CD4-positive, alpha-beta memory T cell (primary cell): ENCODE measurements at regions not wholly inside any gene's neighbourhood (a gene's known extent, or its start where the extent isn't known, plus 50 kb on each side); places are given as distances from the start of the nearest gene placed in this dataset.

Experiments used
- CTCF ChIA-PET: fragments of 350-600 bp; sonication (Branson Sonifier 250); formaldehyde crosslinking; loops from one replicate; lab custom pipeline; 2021; ENCODE audit warnings: inconsistent platforms; ENCODE audit not compliant: partially characterized antibody; lab: Charles Lee
- POLR2A ChIA-PET: fragments of 350-600 bp; sonication (Branson Sonifier 250); formaldehyde crosslinking; loops from one replicate; lab custom pipeline; 2021; ENCODE audit not compliant: partially characterized antibody; lab: Charles Lee
- DNase-seq, 5 donors: peaks; one replicate each; pipeline versions ENCODE4 v3.0.0 to v3.0.0-alpha.2; 2020 to 2022; ENCODE audit warnings: mixed read lengths in 1 of 5
- H3K27ac ChIP-seq: one replicate; pipeline ENCODE4 v1.7.0; 2013; ENCODE audit warnings: low read depth, low read length
- H3K27me3 ChIP-seq: 2 replicates; pipeline ENCODE4 v1.7.0; 2013; ENCODE audit warnings: mild to moderate bottlenecking, low read length, moderate library complexity; ENCODE audit not compliant: insufficient read depth
- H3K36me3 ChIP-seq: 2 replicates; pipeline ENCODE4 v1.7.0; 2013; ENCODE audit warnings: mild to moderate bottlenecking, low read length, moderate library complexity; ENCODE audit not compliant: insufficient read depth
- H3K4me1 ChIP-seq: 2 replicates; pipeline ENCODE4 v1.7.0; 2013; ENCODE audit warnings: mild to moderate bottlenecking, low read length, moderate library complexity; ENCODE audit not compliant: insufficient read depth
- H3K4me3 ChIP-seq, 2 donors: one replicate each; pipeline ENCODE4 v1.7.0; 2013; ENCODE audit warnings: low read length in 2 of 2, mild to moderate bottlenecking in 1 of 2
- H3K9me3 ChIP-seq, 2 donors: one replicate each; pipeline ENCODE4 v1.7.0; 2013; ENCODE audit warnings: low read length in 2 of 2, control low read depth in 1 of 2; ENCODE audit not compliant: control insufficient read depth in 1 of 2
- H3K27ac Mint-ChIP-seq, 7 donors: one replicate each; pipeline ENCODE4 v1.8.0; 2020 to 2021; ENCODE audit warnings: mixed read lengths in 7 of 7, mild to moderate bottlenecking in 6 of 7, inconsistent platforms in 3 of 7, moderate library complexity in 3 of 7
- H3K27me3 Mint-ChIP-seq, 2 donors: one replicate each; pipeline ENCODE4 v1.8.0; 2020 to 2021; ENCODE audit warnings: mixed read lengths in 2 of 2
- H3K36me3 Mint-ChIP-seq, 2 donors: one replicate each; pipeline ENCODE4 v1.8.0; 2020 to 2021; ENCODE audit warnings: mixed read lengths in 2 of 2, inconsistent platforms in 1 of 2, mild to moderate bottlenecking in 1 of 2
- H3K4me1 Mint-ChIP-seq, 4 donors: one replicate each; pipeline ENCODE4 v1.8.0; 2020 to 2021; ENCODE audit warnings: mixed read lengths in 4 of 4, mild to moderate bottlenecking in 1 of 4
- H3K4me3 Mint-ChIP-seq, 8 donors: one replicate each; pipeline ENCODE4 v1.8.0; 2020 to 2021; ENCODE audit warnings: mixed read lengths in 8 of 8, mild to moderate bottlenecking in 7 of 8, moderate library complexity in 6 of 8, inconsistent platforms in 3 of 8
- H3K9me3 Mint-ChIP-seq, 8 donors: one replicate each; pipeline ENCODE4 v1.8.0; 2020 to 2021; ENCODE audit warnings: mixed read lengths in 8 of 8, mild to moderate bottlenecking in 5 of 8, inconsistent platforms in 3 of 8, moderate library complexity in 1 of 8
- intact Hi-C: fragments of 100-400 bp; cut with micrococcal nuclease; formaldehyde crosslinking; loops from one replicate; pipeline ENCODE4 v1.15.1; 2023

GRCh38 chr11:116478205-116478604 lies 294.6 kb downstream of the BUD13 start:
- DNase-seq, result no peak
- POLR2A ChIA-PET, result no interaction called here
- Histone ChIP-seq H3K4me1 (no peaks in the 10 kb centered on the region), H3K27ac (no peak overlapping the region), H3K4me3 (no peak overlapping the region), H3K27me3 (peaks cover 2% of the 10 kb centered on the region), H3K9me3 (no peaks in the 10 kb centered on the region), H3K36me3 (no peaks in the 10 kb centered on the region)
- H3K27me3 Mint-ChIP-seq, result peaks cover 0 to 6% of the 10 kb centered on the region in 2 donors
- no peak overlapping the region for H3K27ac Mint-ChIP-seq
- intact Hi-C loops, result no loop called here
- H3K36me3 Mint-ChIP-seq, result no peaks in the 10 kb centered on the region
- H3K4me1 Mint-ChIP-seq, result no peaks in the 10 kb centered on the region
- no peak overlapping the region for H3K4me3 Mint-ChIP-seq
- CTCF ChIA-PET, result no interaction called here
- peaks cover 0 to 2% (median 0%) of the 10 kb centered on the region in 8 donors for H3K9me3 Mint-ChIP-seq

DNA sequence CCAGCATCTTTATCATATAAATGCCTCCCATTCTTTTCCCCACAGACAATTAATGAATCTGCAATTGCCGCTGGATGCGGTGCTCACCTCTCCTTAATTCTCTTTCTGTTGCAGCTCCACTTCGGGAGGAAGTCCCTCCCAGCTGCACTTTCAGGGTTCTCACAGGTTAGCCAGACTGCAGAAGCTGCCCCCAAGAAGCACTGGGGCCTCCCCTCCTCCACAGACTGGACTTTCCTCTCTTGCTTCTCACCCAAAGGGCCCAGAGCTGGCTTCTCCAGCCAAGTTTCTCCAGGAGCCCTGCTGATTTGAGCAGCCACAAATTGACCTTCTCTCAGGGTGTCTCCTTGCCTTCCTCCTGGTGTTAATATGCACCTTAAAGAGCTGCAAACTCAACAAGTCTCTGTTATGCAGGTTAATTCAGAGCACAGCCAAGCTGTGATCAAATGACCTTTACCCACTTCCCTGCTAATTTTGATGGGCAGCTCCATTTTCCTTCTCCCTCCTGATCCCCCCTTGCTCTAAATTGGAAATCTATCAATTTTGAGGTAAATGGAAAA lies 298.9 kb downstream of the BUD13 start:
- Histone ChIP-seq H3K36me3 (no peaks in the 10 kb centered on the region), H3K4me1 (no peaks in the 10 kb centered on the region), H3K27ac (no peak overlapping the region), H3K4me3 (no peak overlapping the region), H3K27me3 (peaks cover 5% of the 10 kb centered on the region), H3K9me3 (no peaks in the 10 kb centered on the region)
- ChIA-PET POLR2A (no interaction called here), CTCF (no interaction called here)
- Mint-ChIP-seq H3K27ac (no peak overlapping the region), H3K4me3 (no peak overlapping the region), H3K9me3 (peaks cover 0 to 5% (median 0%) of the 10 kb centered on the region in 8 donors), H3K36me3 (no peaks in the 10 kb centered on the region), H3K27me3 (peaks cover 7 to 14% of the 10 kb centered on the region in 2 donors), H3K4me1 (no peaks in the 10 kb centered on the region)
- intact Hi-C loops, result no loop called here
- DNase-seq, result no peak

DNA sequence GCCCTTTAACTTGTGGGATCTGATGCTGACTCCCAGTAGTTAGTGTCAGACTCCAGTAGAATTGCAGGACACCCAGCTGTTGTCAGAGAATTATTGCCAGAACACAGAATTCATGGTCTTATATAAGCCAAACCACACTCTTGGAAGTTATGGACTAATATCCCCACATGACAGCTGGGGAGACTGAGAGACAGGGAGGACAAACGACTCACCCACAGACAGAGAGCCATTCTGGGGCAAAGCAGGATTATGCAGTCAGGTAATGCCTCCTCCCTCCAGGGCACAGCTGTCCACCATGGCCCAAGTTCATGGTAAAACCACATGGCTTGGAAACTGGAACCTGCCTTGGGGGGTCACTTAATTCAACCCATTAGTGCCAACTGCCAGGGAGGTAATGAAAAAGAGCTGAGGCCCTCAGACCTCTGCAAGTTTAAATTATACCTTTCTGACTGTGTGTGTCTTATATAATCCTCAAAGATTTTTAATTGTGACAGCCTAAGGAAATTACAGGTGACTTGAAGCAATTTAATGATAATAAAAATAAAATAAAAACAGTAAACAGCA lies 299.5 kb downstream of the BUD13 start:
- Mint-ChIP-seq H3K27me3 (peaks cover 9 to 14% of the 10 kb centered on the region in 2 donors), H3K4me1 (no peaks in the 10 kb centered on the region), H3K4me3 (no peak overlapping the region), H3K9me3 (peaks cover 0 to 5% (median 0%) of the 10 kb centered on the region in 8 donors), H3K27ac (no peak overlapping the region), H3K36me3 (no peaks in the 10 kb centered on the region)
- no peaks in the 10 kb centered on the region for H3K9me3 ChIP-seq
- DNase-seq, result no peak
- H3K36me3 ChIP-seq, result no peaks in the 10 kb centered on the region
- POLR2A ChIA-PET, result no interaction called here
- H3K27ac ChIP-seq, result no peak overlapping the region
- intact Hi-C loops, result no loop called here
- H3K27me3 ChIP-seq, result peaks cover 5% of the 10 kb centered on the region
- no peak overlapping the region for H3K4me3 ChIP-seq
- no peaks in the 10 kb centered on the region for H3K4me1 ChIP-seq
- CTCF ChIA-PET, result no interaction called here

DNA sequence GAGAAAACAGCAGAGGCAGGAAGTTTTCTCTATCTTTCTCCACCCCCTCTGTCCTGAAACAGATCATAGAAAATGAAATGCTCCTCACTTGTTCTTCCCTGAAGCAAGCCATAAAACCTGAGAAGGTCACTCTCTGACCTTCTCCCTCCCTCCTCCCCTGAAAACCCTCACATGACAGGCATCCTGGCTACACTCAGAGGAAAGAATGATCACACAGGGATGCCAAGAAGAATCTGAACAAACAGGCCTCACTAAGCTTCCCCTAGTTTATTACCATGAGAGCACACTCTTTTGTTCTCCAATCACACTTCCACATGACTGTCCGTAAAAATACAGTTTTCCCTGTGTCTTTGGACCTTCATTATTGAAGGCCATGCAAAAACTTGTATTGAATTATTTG lies 300.1 kb downstream of the BUD13 start:
- Histone ChIP-seq H3K9me3 (no peaks in the 10 kb centered on the region), H3K4me3 (no peak overlapping the region), H3K4me1 (no peaks in the 10 kb centered on the region), H3K36me3 (no peaks in the 10 kb centered on the region), H3K27ac (no peak overlapping the region), H3K27me3 (peaks cover 5% of the 10 kb centered on the region)
- ChIA-PET CTCF (no interaction called here), POLR2A (no interaction called here)
- intact Hi-C loops, result no loop called here
- Mint-ChIP-seq H3K36me3 (no peaks in the 10 kb centered on the region), H3K4me3 (no peak overlapping the region), H3K27me3 (peaks cover 10 to 14% of the 10 kb centered on the region in 2 donors), H3K4me1 (no peaks in the 10 kb centered on the region), H3K9me3 (peaks cover 0 to 5% (median 0%) of the 10 kb centered on the region in 8 donors), H3K27ac (no peak overlapping the region)
- no peak for DNase-seq

DNA sequence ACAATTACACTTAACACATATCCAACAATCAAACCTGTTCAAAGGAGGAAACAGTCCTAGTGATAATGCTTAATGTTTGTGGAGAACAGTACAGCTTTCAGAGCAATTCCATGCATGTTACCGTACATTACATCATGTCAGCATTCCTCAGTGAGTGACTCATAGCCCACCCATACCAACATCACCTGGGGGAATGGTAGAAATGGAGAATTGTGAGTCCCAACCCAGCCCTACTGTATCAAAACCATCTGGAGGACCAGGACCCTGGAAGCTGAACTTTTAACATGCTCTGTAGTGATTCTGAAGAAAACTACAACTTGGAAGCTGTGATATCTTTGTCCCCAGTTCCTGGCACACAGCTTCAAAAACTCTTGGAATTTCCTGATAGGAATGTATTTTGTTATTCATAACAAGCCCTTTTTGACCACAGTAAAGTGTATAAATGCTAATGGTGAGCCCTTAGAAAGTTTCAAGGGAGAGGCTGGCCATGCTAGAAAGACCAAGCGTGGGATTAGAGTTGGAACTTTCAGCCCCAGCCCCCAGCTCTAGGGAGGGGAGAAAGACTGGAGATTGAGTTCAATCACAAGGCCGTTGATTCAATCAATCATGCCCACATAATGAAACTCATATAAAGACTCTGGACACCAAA lies 301.1 kb downstream of the BUD13 start:
- Histone ChIP-seq H3K9me3 (no peaks in the 10 kb centered on the region), H3K36me3 (no peaks in the 10 kb centered on the region), H3K27me3 (peaks cover 5% of the 10 kb centered on the region), H3K27ac (no peak overlapping the region), H3K4me1 (no peaks in the 10 kb centered on the region), H3K4me3 (no peak overlapping the region)
- ChIA-PET CTCF (interaction anchor here (1.4 kb wide), 1 partner anchor 12 kb away, joined by 3 read pairs; no protein-coding TSS in a partner anchor), POLR2A (no interaction called here)
- H3K4me3 Mint-ChIP-seq, result no peak overlapping the region
- no peaks in the 10 kb centered on the region for H3K4me1 Mint-ChIP-seq
- intact Hi-C loops, result no loop called here
- DNase-seq, result no peak
- peaks cover 10 to 14% of the 10 kb centered on the region in 2 donors for H3K27me3 Mint-ChIP-seq
- peaks cover 0 to 5% (median 0%) of the 10 kb centered on the region in 8 donors for H3K9me3 Mint-ChIP-seq
- no peaks in the 10 kb centered on the region for H3K36me3 Mint-ChIP-seq
- H3K27ac Mint-ChIP-seq, result no peak overlapping the region

DNA sequence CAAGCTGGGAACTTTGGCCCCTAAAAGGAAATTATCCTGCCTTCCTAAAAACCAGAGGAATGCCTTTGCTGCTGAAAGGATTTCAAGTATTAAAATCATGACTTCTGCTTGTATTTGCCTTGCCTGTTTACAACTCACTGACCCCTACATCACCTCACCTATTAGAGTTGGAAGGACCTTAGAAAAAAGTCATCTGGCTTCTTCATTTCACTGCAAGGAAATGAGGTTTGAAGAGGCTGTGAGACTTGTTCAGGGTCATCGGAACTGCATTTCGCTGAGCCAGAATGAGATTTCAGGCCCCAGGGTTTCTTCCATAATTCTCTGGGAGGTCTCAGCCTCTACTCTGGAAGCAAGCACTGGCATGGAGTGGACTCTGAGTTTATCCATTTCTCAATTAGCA lies 304.1 kb downstream of the BUD13 start:
- ChIA-PET POLR2A (no interaction called here), CTCF (interaction anchor here (1.3 kb wide), 1 partner anchor 12 kb away, joined by 3 read pairs; no protein-coding TSS in a partner anchor)
- Histone ChIP-seq H3K4me1 (no peaks in the 10 kb centered on the region), H3K4me3 (no peak overlapping the region), H3K27me3 (peaks cover 5% of the 10 kb centered on the region), H3K9me3 (no peaks in the 10 kb centered on the region), H3K36me3 (no peaks in the 10 kb centered on the region), H3K27ac (no peak overlapping the region)
- intact Hi-C loops, result no loop called here
- Mint-ChIP-seq H3K36me3 (no peaks in the 10 kb centered on the region), H3K4me1 (no peaks in the 10 kb centered on the region), H3K27ac (no peak overlapping the region), H3K27me3 (peaks cover 5 to 14% of the 10 kb centered on the region in 2 donors), H3K9me3 (peaks cover 0 to 5% (median 0%) of the 10 kb centered on the region in 8 donors), H3K4me3 (no peak overlapping the region)
- DNase-seq, result no peak

- intact Hi-C loops, result no loop called here
- no peaks in the 10 kb centered on the region for H3K4me1 ChIP-seq
- no peak for DNase-seq
- Mint-ChIP-seq H3K9me3 (peaks cover 0 to 5% (median 0%) of the 10 kb centered on the region in 8 donors), H3K27me3 (peaks cover 6 to 14% of the 10 kb centered on the region in 2 donors), H3K36me3 (no peaks in the 10 kb centered on the region), H3K4me1 (no peaks in the 10 kb centered on the region), H3K4me3 (no peak overlapping the region), H3K27ac (no peak overlapping the region)
- H3K27me3 ChIP-seq, result no peaks in the 10 kb centered on the region
- H3K9me3 ChIP-seq, result no peaks in the 10 kb centered on the region
- no peaks in the 10 kb centered on the region for H3K36me3 ChIP-seq
- no peak overlapping the region for H3K27ac ChIP-seq
- no peak overlapping the region for H3K4me3 ChIP-seq
- CTCF ChIA-PET, result interaction anchor here (1.3 kb wide), 1 partner anchor 11 kb away, joined by 3 read pairs; no protein-coding TSS in a partner anchor
- POLR2A ChIA-PET, result no interaction called here
These were observed 305.0 kb downstream of the BUD13 start for GRCh38 chr11:116467823-116468222.
